NCI-H1417 treated with DMSO at 0.1 percent for 48 hours (cell line): ENCODE measurements at regions not wholly inside any gene's neighbourhood (a gene's known extent, or its start where the extent isn't known, plus 50 kb on each side); places are given as distances from the start of the nearest gene placed in this dataset.

ENCODE experiments used
- DNase-seq: peaks from one replicate; lab custom pipeline; 2025; lab: John Stamatoyannopoulos, UW

GRCh38 chr3:154568064-154568463 is 138.1 kb upstream of the GPR149 start:
- no peak for DNase-seq

GRCh38 chr3:154559623-154560022 is 129.6 kb upstream of the GPR149 start:
- no peak for DNase-seq

GRCh38 chr3:154552338-154552737 is 122.3 kb upstream of the GPR149 start:
- DNase-seq: no peak

- no peak for DNase-seq
Observed at GRCh38 chr3:154549391-154549790, 119.4 kb upstream of the GPR149 start.

- no peak for DNase-seq
Observed at GRCh38 chr3:154548341-154548740, 118.4 kb upstream of the GPR149 start.

- no peak for DNase-seq
Observed at GRCh38 chr3:154542837-154543236, 112.8 kb upstream of the GPR149 start.

GRCh38 chr3:154540950-154541604 is 111.1 kb upstream of the GPR149 start:
- no peak for DNase-seq

GRCh38 chr3:154538566-154539360 is 108.8 kb upstream of the GPR149 start:
- no peak for DNase-seq

GRCh38 chr3:154536751-154537150 is 106.8 kb upstream of the GPR149 start:
- no peak for DNase-seq

- DNase-seq: no peak
Observed at GRCh38 chr3:154522036-154522602, 92.1 kb upstream of the GPR149 start.

- no peak for DNase-seq
Observed at GRCh38 chr3:154517404-154517803, 87.4 kb upstream of the GPR149 start.

GRCh38 chr3:154515921-154516320 is 85.9 kb upstream of the GPR149 start:
- no peak for DNase-seq

- no peak for DNase-seq
Observed at GRCh38 chr3:154510780-154511179, 80.8 kb upstream of the GPR149 start.

- no peak for DNase-seq
Observed at GRCh38 chr3:154507727-154508126, 77.7 kb upstream of the GPR149 start.

- DNase-seq: no peak
Observed at GRCh38 chr3:154496978-154497377, 67.0 kb upstream of the GPR149 start.

GRCh38 chr3:154496540-154496939 is 66.5 kb upstream of the GPR149 start:
- no peak for DNase-seq

GRCh38 chr3:154486949-154487348 is 57.0 kb upstream of the GPR149 start:
- DNase-seq: no peak

GRCh38 chr3:154482507-154482906 is 52.5 kb upstream of the GPR149 start:
- DNase-seq: no peak

GRCh38 chr3:154480033-154480432 is 50.0 kb upstream of the GPR149 start:
- DNase-seq: no peak
